ENCODE measurements at regions not wholly inside any gene's neighbourhood (a gene's known extent, or its start where the extent isn't known, plus 50 kb on each side); places are given as distances from the start of the nearest gene placed in this dataset.

DNA sequence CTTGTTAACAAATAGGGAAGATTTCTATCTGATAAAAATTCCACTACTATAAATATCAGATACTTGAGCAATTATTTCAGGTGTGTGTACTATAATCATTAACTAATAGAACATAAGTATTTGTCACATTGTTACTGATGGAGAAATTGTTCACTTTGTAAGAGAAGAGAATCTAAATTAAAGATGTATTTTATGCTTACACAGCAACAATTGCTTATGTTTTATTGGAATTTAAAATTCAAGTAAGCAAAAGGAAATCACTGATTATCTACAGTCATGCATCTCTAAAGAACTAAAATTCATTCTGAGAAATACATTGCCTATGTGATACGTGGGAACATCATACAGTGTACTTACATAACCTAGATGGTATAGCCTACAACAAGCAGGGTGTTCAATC, 1590.8 kb downstream of the GRIK2 start:
- no peak for TF ChIP-seq POLR2A (IDR thresholded peaks at IDR 0.05)
- TF ChIP-seq, protein P1, sequence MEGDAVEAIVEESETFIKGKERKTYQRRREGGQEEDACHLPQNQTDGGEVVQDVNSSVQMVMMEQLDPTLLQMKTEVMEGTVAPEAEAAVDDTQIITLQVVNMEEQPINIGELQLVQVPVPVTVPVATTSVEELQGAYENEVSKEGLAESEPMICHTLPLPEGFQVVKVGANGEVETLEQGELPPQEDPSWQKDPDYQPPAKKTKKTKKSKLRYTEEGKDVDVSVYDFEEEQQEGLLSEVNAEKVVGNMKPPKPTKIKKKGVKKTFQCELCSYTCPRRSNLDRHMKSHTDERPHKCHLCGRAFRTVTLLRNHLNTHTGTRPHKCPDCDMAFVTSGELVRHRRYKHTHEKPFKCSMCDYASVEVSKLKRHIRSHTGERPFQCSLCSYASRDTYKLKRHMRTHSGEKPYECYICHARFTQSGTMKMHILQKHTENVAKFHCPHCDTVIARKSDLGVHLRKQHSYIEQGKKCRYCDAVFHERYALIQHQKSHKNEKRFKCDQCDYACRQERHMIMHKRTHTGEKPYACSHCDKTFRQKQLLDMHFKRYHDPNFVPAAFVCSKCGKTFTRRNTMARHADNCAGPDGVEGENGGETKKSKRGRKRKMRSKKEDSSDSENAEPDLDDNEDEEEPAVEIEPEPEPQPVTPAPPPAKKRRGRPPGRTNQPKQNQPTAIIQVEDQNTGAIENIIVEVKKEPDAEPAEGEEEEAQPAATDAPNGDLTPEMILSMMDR (IDR thresholded peaks at IDR 0.05) = no peak
